ENCODE measurements at regions not wholly inside any gene's neighbourhood (a gene's known extent, or its start where the extent isn't known, plus 50 kb on each side); places are given as distances from the start of the nearest gene placed in this dataset.

DNA sequence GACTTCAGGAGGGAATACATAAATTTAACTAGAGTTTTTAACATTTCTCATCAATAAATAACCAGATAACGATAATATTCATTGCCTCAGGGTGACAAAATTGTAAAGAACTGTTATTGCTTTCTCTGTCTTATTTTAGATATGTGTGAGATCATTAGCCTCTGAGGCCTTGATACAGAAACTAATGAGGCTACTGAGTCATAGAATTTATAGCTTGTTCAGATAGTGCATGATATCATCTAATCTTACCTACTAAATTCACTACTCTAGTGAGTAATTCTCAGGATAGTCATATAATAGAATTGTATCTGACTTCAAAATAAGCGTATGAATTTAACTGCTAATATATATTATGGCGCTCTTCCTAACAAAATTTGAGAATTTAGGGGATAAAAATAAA, 360.8 kb upstream of the KLHL1 start:
- no peaks in the 10 kb centered on the region for H3K79me2 ChIP-seq (ENCODE audit: insufficient read depth, low read length)

GRCh38 chr13:70457474-70457873, 349.2 kb upstream of the KLHL1 start:
- Mint-ChIP-seq H3K4me1 (ENCODE audit: low read depth, unreplicated experiment) (peaks cover 3% of the 10 kb centered on the region), H3K4me3 (ENCODE audit: unreplicated experiment) (no peak overlapping the region), H3K27ac (ENCODE audit: unreplicated experiment) (peak overlapping the region; percentile 34), H3K27me3 (ENCODE audit: low read depth, unreplicated experiment) (no peaks in the 10 kb centered on the region), H3K9me3 (ENCODE audit: unreplicated experiment) (peaks cover 6% of the 10 kb centered on the region), H3K36me3 (ENCODE audit: low read depth, unreplicated experiment) (no peaks in the 10 kb centered on the region)
- Histone ChIP-seq H3K27me3 (ENCODE audit: insufficient read depth, low read length) (no peaks in the 10 kb centered on the region), H4K20me1 (ENCODE audit: insufficient read depth, low read length) (no peaks in the 10 kb centered on the region), H3K27ac (ENCODE audit: low read depth, low read length) (no peak overlapping the region), H3K79me2 (ENCODE audit: insufficient read depth, low read length) (no peaks in the 10 kb centered on the region), H3K36me3 (ENCODE audit: insufficient read depth, low read length) (no peaks in the 10 kb centered on the region), H3K4me2 (ENCODE audit: low read length) (no peak overlapping the region), H3K9me3 (ENCODE audit: insufficient read depth, low read depth, low read length) (no peaks in the 10 kb centered on the region), H2AFZ (ENCODE audit: low read depth, low read length) (no peak overlapping the region), H3K4me1 (ENCODE audit: insufficient read depth, low read length) (no peaks in the 10 kb centered on the region), H3K4me3 (ENCODE audit: insufficient read depth, low read depth, low read length) (no peak overlapping the region), H3K9ac (ENCODE audit: low read length) (no peak overlapping the region)
- no peak for TF ChIP-seq EZH2 (IDR thresholded peaks at IDR 0.05; ENCODE audit: insufficient read depth, low read length)
- no peak for TF ChIP-seq CTCF (IDR thresholded peaks at IDR 0.05; ENCODE audit: insufficient read depth, low read depth, low read length)
- DNase-seq (ENCODE audit: low read depth), result no peak
- no peak for FAIRE-seq

More for the DNA sequence above, 360.8 kb upstream of the KLHL1 start:
- TF ChIP-seq EZH2 (IDR thresholded peaks at IDR 0.05; ENCODE audit: insufficient read depth, low read length), result no peak
- no peak for TF ChIP-seq CTCF (IDR thresholded peaks at IDR 0.05; ENCODE audit: insufficient read depth, low read depth, low read length)
- H3K9me3 ChIP-seq (ENCODE audit: insufficient read depth, low read depth, low read length), result no peaks in the 10 kb centered on the region
- no peak overlapping the region for H3K27ac ChIP-seq (ENCODE audit: low read depth, low read length)
- H4K20me1 ChIP-seq (ENCODE audit: insufficient read depth, low read length), result no peaks in the 10 kb centered on the region
- no peak for FAIRE-seq
- H3K4me1 Mint-ChIP-seq (ENCODE audit: low read depth, unreplicated experiment), result no peaks in the 10 kb centered on the region
- no peaks in the 10 kb centered on the region for H3K36me3 ChIP-seq (ENCODE audit: insufficient read depth, low read length)
- H3K4me2 ChIP-seq (ENCODE audit: low read length), result no peak overlapping the region
- H3K27me3 ChIP-seq (ENCODE audit: insufficient read depth, low read length), result no peaks in the 10 kb centered on the region
- H3K36me3 Mint-ChIP-seq (ENCODE audit: low read depth, unreplicated experiment), result no peaks in the 10 kb centered on the region
- H2AFZ ChIP-seq (ENCODE audit: low read depth, low read length), result no peak overlapping the region
- no peak for DNase-seq (ENCODE audit: low read depth)
- no peak overlapping the region for H3K4me3 Mint-ChIP-seq (ENCODE audit: unreplicated experiment)
- no peaks in the 10 kb centered on the region for H3K9me3 Mint-ChIP-seq (ENCODE audit: unreplicated experiment)
- no peak overlapping the region for H3K4me3 ChIP-seq (ENCODE audit: insufficient read depth, low read depth, low read length)
- no peak overlapping the region for H3K27ac Mint-ChIP-seq (ENCODE audit: unreplicated experiment)
- H3K27me3 Mint-ChIP-seq (ENCODE audit: low read depth, unreplicated experiment), result no peaks in the 10 kb centered on the region
- no peaks in the 10 kb centered on the region for H3K4me1 ChIP-seq (ENCODE audit: insufficient read depth, low read length)
- H3K9ac ChIP-seq (ENCODE audit: low read length), result no peak overlapping the region

DNA sequence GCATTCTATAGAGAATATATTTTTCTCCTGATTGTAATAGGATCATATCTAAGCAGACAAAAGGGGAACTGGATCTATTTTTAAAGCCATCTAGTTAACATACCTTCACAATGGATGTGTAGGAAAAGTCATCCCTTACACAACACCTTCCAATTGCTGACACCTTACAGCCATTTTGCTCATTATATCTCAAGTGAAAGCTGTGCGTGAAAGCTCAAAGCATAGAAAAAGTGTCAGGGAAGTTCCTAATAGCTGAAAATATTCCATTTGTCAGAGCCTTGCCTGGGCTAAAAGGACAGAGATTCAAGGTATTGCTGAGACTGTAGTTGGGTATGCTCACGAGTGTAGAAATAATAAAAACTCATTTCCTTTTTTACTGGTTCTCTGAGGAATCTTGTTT, 340.6 kb upstream of the KLHL1 start:
- no peak for TF ChIP-seq CTCF (IDR thresholded peaks at IDR 0.05; ENCODE audit: insufficient read depth, low read depth, low read length)
- no peak for TF ChIP-seq EZH2 (IDR thresholded peaks at IDR 0.05; ENCODE audit: insufficient read depth, low read length)
- no peaks in the 10 kb centered on the region for H3K36me3 Mint-ChIP-seq (ENCODE audit: low read depth, unreplicated experiment)

More for the DNA sequence above, 340.6 kb upstream of the KLHL1 start:
- DNase-seq (ENCODE audit: low read depth) (no peak), FAIRE-seq (no peak)
- no peak overlapping the region for H3K9ac ChIP-seq (ENCODE audit: low read length)
- Mint-ChIP-seq H3K27ac (ENCODE audit: unreplicated experiment) (no peak overlapping the region), H3K9me3 (ENCODE audit: unreplicated experiment) (peaks cover 4% of the 10 kb centered on the region), H3K4me1 (ENCODE audit: low read depth, unreplicated experiment) (no peaks in the 10 kb centered on the region), H3K4me3 (ENCODE audit: unreplicated experiment) (no peak overlapping the region), H3K27me3 (ENCODE audit: low read depth, unreplicated experiment) (no peaks in the 10 kb centered on the region)
- no peaks in the 10 kb centered on the region for H3K36me3 ChIP-seq (ENCODE audit: insufficient read depth, low read length)
- no peaks in the 10 kb centered on the region for H4K20me1 ChIP-seq (ENCODE audit: insufficient read depth, low read length)
- no peak overlapping the region for H2AFZ ChIP-seq (ENCODE audit: low read depth, low read length)
- H3K27me3 ChIP-seq (ENCODE audit: insufficient read depth, low read length), result no peaks in the 10 kb centered on the region
- H3K27ac ChIP-seq (ENCODE audit: low read depth, low read length), result no peak overlapping the region
- H3K4me2 ChIP-seq (ENCODE audit: low read length), result no peak overlapping the region
- H3K4me1 ChIP-seq (ENCODE audit: insufficient read depth, low read length), result no peaks in the 10 kb centered on the region
- no peak overlapping the region for H3K4me3 ChIP-seq (ENCODE audit: insufficient read depth, low read depth, low read length)
- H3K9me3 ChIP-seq (ENCODE audit: insufficient read depth, low read depth, low read length), result no peaks in the 10 kb centered on the region
- no peaks in the 10 kb centered on the region for H3K79me2 ChIP-seq (ENCODE audit: insufficient read depth, low read length)

All from astrocyte (in vitro differentiated cells and primary cell).